SKM-1 (cell line): ENCODE measurements at regions not wholly inside any gene's neighbourhood (a gene's known extent, or its start where the extent isn't known, plus 50 kb on each side); places are given as distances from the start of the nearest gene placed in this dataset.
"Not testable (repeated sequence)": the region's sequence is repeated elsewhere in the genome, so short reads cannot be mapped to it uniquely, and the experiment has no call there.

Experiments
- DNase-seq: peaks from one replicate; lab custom pipeline; 2025; ENCODE audit not compliant: unreplicated experiment; lab: John Stamatoyannopoulos, UW

DNA sequence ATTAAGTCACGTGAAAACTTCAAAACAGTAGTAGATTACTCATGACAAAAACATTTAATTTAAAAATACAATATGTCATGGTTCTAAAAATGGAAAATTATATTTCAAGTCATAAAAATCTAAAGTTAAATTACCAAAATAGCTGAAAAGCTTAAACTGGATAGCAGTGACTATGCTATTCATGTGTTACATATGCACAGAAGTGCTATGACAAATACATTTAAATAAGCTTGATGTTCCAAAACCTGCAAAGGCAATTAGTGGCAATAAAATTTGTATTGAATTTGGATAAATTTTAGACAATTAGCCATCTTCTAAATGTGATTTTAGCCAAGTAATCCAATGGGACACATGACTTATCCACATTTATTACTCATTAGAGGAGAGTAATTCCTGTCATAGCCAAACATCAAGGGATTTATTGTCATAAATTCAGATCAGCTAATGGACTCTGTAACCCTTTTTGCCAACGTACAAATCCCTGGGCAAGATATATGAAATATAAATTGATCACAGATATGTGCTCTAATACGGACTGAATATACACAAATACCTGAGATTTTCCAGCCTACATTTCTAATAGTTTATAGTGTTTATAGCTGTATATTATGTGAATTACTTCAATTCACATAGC, 419.4 kb downstream of the ISL1 start:
- DNase-seq = no peak

DNA sequence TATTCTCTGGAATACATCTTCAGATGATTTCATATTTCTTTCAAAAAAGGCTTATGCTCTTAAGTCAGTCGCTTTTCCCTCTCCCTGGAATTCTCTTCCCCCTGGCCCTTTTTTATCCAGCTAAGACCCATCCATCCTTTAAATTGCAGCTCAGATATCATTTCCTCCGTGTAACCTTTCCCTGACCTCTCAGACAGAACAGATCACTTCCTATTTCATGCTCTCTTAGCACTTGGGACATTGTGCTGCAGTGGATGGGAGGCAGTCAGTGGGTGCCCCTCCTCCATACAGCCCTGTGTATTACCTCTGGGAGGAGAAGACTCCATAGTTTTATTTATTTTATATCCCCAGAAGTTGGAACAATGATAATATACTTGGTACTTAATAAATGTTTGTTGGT, 423.4 kb downstream of the ISL1 start:
- no peak for DNase-seq

- DNase-seq = no peak
Observed at GRCh38 chr5:51810592-51810991, 427.3 kb downstream of the ISL1 start.

DNA sequence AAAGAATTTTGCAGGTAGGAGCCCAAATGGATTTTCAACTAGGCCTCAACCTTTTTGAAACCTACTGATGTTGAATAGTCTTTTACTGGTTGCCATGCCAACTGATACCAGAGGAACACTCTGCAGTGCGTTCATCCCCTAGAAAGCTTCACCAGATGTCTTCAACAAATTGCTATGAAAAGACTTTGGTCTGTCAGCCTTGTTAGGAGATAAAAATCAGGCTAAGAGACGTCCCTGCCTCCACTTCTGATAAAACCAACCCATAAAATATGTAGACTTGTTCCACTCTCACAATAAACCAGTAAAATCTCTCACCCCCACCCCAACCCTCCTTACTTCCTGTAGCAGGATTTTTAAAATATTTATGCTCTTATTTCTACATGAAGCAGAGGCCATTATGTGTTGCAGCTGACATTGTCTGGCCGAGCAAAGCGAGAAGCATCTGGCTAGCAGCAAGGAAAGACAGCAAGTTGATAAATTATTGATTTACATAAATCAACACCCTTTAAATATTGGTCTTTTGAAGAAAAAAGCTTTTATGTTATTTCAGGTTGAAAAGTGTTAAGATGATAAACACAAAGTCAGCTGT, 428.7 kb downstream of the ISL1 start:
- DNase-seq = no peak

DNA sequence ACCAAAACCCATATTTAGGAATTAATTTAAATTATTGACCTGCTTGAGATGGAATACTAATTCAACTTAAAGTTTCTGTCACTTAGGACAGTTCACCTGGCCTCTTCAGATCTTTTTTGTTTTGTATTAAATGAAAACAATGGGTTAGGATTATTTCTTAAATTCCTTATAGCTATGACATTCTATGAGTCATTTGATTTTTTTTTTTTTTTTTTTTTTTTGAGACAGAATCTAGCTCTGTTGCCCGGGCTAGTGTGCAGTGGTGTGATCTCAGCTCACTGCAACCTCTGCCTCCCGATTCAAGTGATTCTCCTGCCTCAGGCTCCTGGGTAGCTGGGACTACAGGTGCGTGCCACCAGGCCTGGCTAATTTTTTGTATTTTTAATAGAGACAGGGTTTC, 431.6 kb downstream of the ISL1 start:
- not testable (repeated sequence) for DNase-seq

DNA sequence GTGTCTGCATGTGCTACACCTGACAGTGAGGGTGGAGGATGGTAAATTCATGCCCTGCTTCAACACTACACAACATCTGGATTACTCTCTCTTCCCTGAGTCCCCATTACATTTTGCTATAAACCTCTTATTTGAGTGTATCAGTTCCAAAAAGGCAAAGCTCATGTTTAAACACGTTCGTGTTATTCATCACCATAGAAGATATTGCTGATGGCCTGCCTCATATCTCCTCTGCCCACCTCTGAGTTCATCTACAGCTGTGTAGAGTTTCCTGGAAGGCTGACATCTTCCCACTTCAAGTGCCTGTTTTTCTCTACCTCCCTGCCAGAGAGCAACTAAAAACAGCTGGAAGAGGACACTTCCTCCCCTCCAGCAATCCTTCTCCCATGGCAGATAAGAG, 433.2 kb downstream of the ISL1 start:
- no peak for DNase-seq

GRCh38 chr5:51821697-51822096, 438.4 kb downstream of the ISL1 start:
- DNase-seq = no peak

- DNase-seq = no peak
Observed at GRCh38 chr5:51829230-51829629, 446.0 kb downstream of the ISL1 start.

DNA sequence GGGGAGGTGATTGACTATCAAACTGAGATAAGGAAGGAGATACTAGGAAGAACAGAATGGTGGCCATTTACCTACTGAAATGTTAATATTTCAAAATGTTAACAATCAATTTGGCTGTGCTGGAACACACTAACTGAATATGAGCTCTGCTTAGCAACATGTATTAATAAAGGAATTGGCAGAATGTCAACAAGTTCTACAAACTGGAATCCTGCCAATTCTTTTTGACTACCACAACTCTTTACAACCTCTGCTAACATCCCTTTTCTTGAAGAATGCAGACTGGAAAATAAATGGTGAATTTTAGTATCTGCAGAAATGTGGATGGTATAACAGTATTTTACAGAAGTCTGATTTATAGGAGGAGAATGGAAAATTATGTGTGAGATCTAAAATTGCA, 446.4 kb downstream of the ISL1 start:
- no peak for DNase-seq

DNA sequence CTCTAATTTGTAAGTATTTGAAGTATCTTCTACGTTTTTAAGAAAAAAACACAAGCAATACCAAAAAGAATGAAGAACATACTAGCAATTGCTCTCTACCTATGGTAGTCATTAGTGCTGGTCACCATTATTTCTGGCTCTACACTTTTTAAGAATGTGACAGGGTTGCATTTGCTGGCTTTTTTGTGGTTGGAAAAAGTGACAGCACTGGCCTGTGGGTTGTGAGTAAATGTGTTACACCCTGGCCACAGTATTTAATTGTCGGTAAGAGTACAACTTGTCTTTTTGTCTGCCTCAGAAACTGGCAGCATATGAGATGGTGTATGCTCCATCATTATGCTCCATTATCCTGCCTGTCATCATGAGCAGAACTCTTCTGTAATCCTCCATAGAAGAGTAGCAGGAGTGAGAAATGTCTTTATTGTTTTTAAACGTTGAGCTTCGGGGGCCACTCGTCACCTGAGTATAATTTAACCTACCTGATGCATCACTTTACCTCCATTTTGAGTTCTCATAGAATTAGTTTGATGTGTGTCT, 449.8 kb downstream of the ISL1 start:
- DNase-seq = no peak

- no peak for DNase-seq
Observed at GRCh38 chr5:51838459-51838858, 455.2 kb downstream of the ISL1 start.

DNA sequence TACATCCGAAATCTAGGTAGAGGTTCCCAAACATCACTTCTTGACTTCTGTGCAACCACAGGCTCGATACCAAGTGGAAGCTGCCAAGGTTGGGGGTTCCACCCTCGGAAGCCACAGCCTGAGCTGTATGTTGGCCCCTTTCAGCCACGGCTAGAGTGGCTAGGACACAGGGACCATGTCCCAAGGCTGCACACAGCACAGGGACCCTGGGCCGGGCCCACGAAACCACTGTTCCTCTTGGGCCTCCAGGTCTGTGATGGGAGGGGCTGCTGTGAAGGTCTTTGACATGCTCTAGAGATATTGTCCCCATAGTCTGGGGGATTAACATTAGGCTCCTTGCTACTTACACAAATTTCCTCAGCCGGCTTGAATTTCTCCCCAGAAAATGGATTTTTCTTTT, 460.6 kb downstream of the ISL1 start:
- no peak for DNase-seq

DNA sequence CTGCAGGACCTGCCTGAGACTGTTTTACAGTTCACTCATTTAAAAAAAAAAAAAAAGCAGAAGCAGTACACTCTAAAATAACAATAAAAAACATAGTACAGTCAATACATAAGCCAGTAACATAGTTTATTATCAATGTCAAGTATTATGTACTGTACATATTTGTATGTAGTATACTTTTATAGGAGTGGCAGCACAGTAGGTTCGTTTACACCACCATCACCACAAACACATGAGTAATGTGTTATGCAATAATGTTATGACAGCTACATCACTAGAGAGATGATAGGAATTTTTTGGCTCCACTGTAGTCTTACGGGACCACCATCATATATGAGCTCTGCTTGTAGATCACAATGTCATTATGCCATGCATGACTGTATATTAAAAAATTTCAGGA, 462.8 kb downstream of the ISL1 start:
- DNase-seq = no peak

- DNase-seq = no peak
Observed at GRCh38 chr5:51859624-51860023, 476.4 kb downstream of the ISL1 start.

DNA sequence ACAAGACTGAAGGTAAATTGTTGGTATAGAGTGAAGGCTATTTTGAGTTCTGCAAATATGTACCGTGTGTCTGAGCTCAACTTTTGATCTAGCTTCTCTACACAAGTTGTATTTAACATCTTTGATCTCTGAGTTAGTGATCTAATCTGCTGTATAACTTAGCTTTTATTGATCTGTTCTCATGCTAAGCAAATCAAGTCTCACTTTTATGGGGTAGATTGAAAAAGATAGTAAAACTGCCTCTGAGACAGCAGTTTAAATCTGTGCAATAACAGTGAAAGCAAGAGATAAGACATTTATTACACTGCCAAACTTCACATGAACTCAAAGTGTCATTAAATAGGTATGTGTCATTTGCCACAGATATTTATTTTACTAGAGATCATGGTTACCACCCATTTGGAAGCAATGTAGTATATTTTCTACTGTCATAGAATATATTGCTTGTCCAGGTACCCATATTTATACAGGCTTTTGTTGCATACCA, 477.3 kb downstream of the ISL1 start:
- DNase-seq = no peak

GRCh38 chr5:51872144-51872543, 488.9 kb downstream of the ISL1 start:
- no peak for DNase-seq

- DNase-seq = no peak
Observed at GRCh38 chr5:51881901-51882300, 498.7 kb downstream of the ISL1 start.

DNA sequence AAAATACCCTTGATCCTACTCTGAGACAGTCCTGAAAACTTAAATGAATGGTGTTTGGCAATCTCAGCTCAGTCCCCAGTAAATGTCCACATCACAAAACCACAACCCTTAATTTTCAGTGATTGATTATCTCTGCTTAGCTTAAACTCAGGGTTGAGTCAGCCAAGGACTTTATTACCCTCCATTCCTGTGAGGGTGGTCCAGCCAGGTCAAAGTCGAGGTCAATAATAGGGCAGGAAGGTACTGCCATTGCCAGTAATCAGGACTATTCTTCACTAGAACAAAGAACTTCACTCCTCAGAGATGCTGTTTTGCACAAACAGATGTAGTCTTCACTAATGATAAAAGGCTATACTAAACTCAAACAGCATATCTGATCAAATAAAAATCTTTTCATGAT, 499.4 kb downstream of the ISL1 start:
- DNase-seq = no peak

DNA sequence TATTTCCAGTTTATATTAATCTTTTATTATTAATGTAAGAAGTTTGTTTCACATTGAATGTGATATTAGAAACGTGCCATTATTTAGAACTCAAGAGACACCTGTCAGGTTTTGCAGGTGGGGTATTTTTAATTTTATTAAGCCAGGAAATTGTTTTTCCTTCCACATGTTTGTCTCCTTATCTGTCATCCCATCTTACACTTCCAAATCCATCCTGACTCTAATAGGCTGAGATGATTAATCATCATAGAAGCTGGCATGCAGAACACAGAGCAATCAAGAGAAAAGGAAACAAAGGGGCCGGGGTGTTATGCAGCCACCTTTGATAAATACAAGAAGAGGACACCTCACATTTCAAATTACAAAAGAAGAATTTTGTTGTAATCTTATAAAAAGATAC, 506.5 kb downstream of the ISL1 start:
- no peak for DNase-seq

- DNase-seq = no peak
Observed at GRCh38 chr5:51890435-51891116, 507.3 kb downstream of the ISL1 start.

- DNase-seq = no peak
Observed at GRCh38 chr5:51892680-51893079, 509.4 kb downstream of the ISL1 start.

- DNase-seq = no peak
Observed at GRCh38 chr5:51895834-51896233, 512.6 kb downstream of the ISL1 start.
